HG03521 (cell line): ENCODE measurements at regions not wholly inside any gene's neighbourhood (a gene's known extent, or its start where the extent isn't known, plus 50 kb on each side); places are given as distances from the start of the nearest gene placed in this dataset.
"Not testable (repeated sequence)": the region's sequence is repeated elsewhere in the genome, so short reads cannot be mapped to it uniquely, and the experiment has no call there.

Source experiments
- ATAC-seq: cut with Tn5 transposase; IDR thresholded peaks from one replicate; pipeline ENCODE4 v1.9.1; 2021; ENCODE audit warnings: mild to moderate bottlenecking, moderate library complexity; ENCODE audit not compliant: unreplicated experiment

- ATAC-seq: not testable (repeated sequence)
Observed at GRCh38 chr4:27813226-27813625, 952.6 kb downstream of the STIM2 start.

- not testable (repeated sequence) for ATAC-seq
Observed at GRCh38 chr4:27813699-27814425, 953.2 kb downstream of the STIM2 start.

- no peak for ATAC-seq
Observed at GRCh38 chr4:27819246-27819645, 958.6 kb downstream of the STIM2 start.

- no peak for ATAC-seq
Observed at GRCh38 chr4:27828843-27829242, 968.2 kb downstream of the STIM2 start.

- ATAC-seq: no peak
Observed at GRCh38 chr4:27830251-27830650, 969.6 kb downstream of the STIM2 start.

GRCh38 chr4:27835851-27836250 is 975.2 kb downstream of the STIM2 start:
- no peak for ATAC-seq

GRCh38 chr4:27836523-27836922 is 975.9 kb downstream of the STIM2 start:
- no peak for ATAC-seq

GRCh38 chr4:27843776-27844175 is 983.1 kb downstream of the STIM2 start:
- ATAC-seq: no peak

GRCh38 chr4:27844376-27844775 is 983.7 kb downstream of the STIM2 start:
- no peak for ATAC-seq

GRCh38 chr4:27846951-27847350 is 986.3 kb downstream of the STIM2 start:
- no peak for ATAC-seq

GRCh38 chr4:27861381-27861787 is 1000.7 kb downstream of the STIM2 start:
- no peak for ATAC-seq

- no peak for ATAC-seq
Observed at GRCh38 chr4:27861802-27862201, 1001.2 kb downstream of the STIM2 start.

- no peak for ATAC-seq
Observed at GRCh38 chr4:27873596-27873995, 1013.0 kb downstream of the STIM2 start.

- ATAC-seq: no peak
Observed at GRCh38 chr4:27881705-27882104, 1021.1 kb downstream of the STIM2 start.

GRCh38 chr4:27886120-27886519 is 1025.5 kb downstream of the STIM2 start:
- ATAC-seq: no peak

- no peak for ATAC-seq
Observed at GRCh38 chr4:27887646-27888045, 1027.0 kb downstream of the STIM2 start.

GRCh38 chr4:27888505-27888904 is 1027.9 kb downstream of the STIM2 start:
- no peak for ATAC-seq

- no peak for ATAC-seq
Observed at GRCh38 chr4:27894951-27895350, 1034.3 kb downstream of the STIM2 start.

- no peak for ATAC-seq
Observed at GRCh38 chr4:27908356-27908755, 1047.7 kb downstream of the STIM2 start.

GRCh38 chr4:27910227-27910626 is 1049.6 kb downstream of the STIM2 start:
- ATAC-seq: no peak

- no peak for ATAC-seq
Observed at GRCh38 chr4:27911047-27911446, 1050.4 kb downstream of the STIM2 start.

GRCh38 chr4:27913738-27914137 is 1053.1 kb downstream of the STIM2 start:
- no peak for ATAC-seq

- no peak for ATAC-seq
Observed at GRCh38 chr4:27915822-27916221, 1055.2 kb downstream of the STIM2 start.
